Brain microvascular endothelial cell (primary cell): ENCODE measurements at regions not wholly inside any gene's neighbourhood (a gene's known extent, or its start where the extent isn't known, plus 50 kb on each side); places are given as distances from the start of the nearest gene placed in this dataset.
A peak's percentile ranks its signal among the peaks of the same experiment; 100 is the strongest.

Source experiments
- DNase-seq: peaks from one replicate; pipeline ENCODE4 v3.0.0-alpha.2; 2020
- H3K27ac ChIP-seq: fragments of 250-450 bp; sonication (Bioruptor Pico); 2 replicates; pipeline ENCODE4 v1.5.1; 2020; ENCODE audit warnings: mild to moderate bottlenecking, moderate library complexity
- H3K27me3 ChIP-seq: fragments of 250-450 bp; sonication (Bioruptor Pico); replicated peaks from 2 replicates; pipeline ENCODE4 v1.5.1; 2020; ENCODE audit warnings: mild to moderate bottlenecking
- H3K36me3 ChIP-seq: fragments of 250-450 bp; sonication (Bioruptor Pico); replicated peaks from 2 replicates; pipeline ENCODE4 v1.5.1; 2020; ENCODE audit warnings: mild to moderate bottlenecking
- H3K4me3 ChIP-seq: 2 replicates; pipeline ENCODE4 v1.5.1; 2011; ENCODE audit warnings: low read depth, mild to moderate bottlenecking, control low read depth, low read length, moderate library complexity
- CTCF ChIP-seq: IDR thresholded peaks from 2 replicates; pipeline ENCODE4 v1.5.1; 2011; ENCODE audit warnings: low read depth, mild to moderate bottlenecking, moderate library complexity, low read length, control low read depth, inconsistent platforms; ENCODE audit errors: missing control alignments
- in situ Hi-C: cut with HindIII; loops from 2 replicates; pipeline ENCODE4 v1.10.0; 2017; ENCODE audit warnings: low sequenced_read_pairs, low pct_ligation_motif_present

GRCh38 chr21:31416465-31416864 lies 72.4 kb upstream of the TIAM1 start:
- H3K4me3 ChIP-seq: no peak overlapping the region
- H3K36me3 ChIP-seq: no peaks in the 10 kb centered on the region
- H3K27ac ChIP-seq: no peak overlapping the region
- peak; percentile 27 for DNase-seq
- no peaks in the 10 kb centered on the region for H3K27me3 ChIP-seq
- TF ChIP-seq CTCF: no peak
- in situ Hi-C loops: no loop called here

GRCh38 chr21:31414263-31415000 lies 70.4 kb upstream of the TIAM1 start:
- in situ Hi-C loops: no loop called here
- TF ChIP-seq CTCF: no peak
- Histone ChIP-seq H3K36me3 (no peaks in the 10 kb centered on the region), H3K27ac (no peak overlapping the region), H3K27me3 (no peaks in the 10 kb centered on the region), H3K4me3 (no peak overlapping the region)
- DNase-seq: no peak

GRCh38 chr21:31413698-31414097 lies 69.6 kb upstream of the TIAM1 start:
- no peak for DNase-seq
- Histone ChIP-seq H3K36me3 (no peaks in the 10 kb centered on the region), H3K4me3 (no peak overlapping the region), H3K27ac (no peak overlapping the region), H3K27me3 (no peaks in the 10 kb centered on the region)
- in situ Hi-C loops: no loop called here
- no peak for TF ChIP-seq CTCF

- H3K36me3 ChIP-seq: no peaks in the 10 kb centered on the region
- in situ Hi-C loops: no loop called here
- DNase-seq: no peak
- H3K4me3 ChIP-seq: no peak overlapping the region
- no peak overlapping the region for H3K27ac ChIP-seq
- TF ChIP-seq CTCF: no peak
- no peaks in the 10 kb centered on the region for H3K27me3 ChIP-seq
Observed at GRCh38 chr21:31410499-31411131, 66.6 kb upstream of the TIAM1 start.

- no peaks in the 10 kb centered on the region for H3K36me3 ChIP-seq
- no peak overlapping the region for H3K4me3 ChIP-seq
- in situ Hi-C loops: no loop called here
- no peak overlapping the region for H3K27ac ChIP-seq
- TF ChIP-seq CTCF: no peak
- no peak for DNase-seq
- no peaks in the 10 kb centered on the region for H3K27me3 ChIP-seq
Observed at GRCh38 chr21:31409831-31410487, 65.9 kb upstream of the TIAM1 start.
